Activated B cell treated with CpG ODN at 0.5 μM for 24 hours (primary cell): ENCODE measurements at regions not wholly inside any gene's neighbourhood (a gene's known extent, or its start where the extent isn't known, plus 50 kb on each side); places are given as distances from the start of the nearest gene placed in this dataset.
"Not testable (repeated sequence)": the region's sequence is repeated elsewhere in the genome, so short reads cannot be mapped to it uniquely, and the experiment has no call there.

Experiments
- ATAC-seq: fragments of 200-7000 bp; cut with Tn5 transposase; one replicate; pipeline ENCODE4 v1.10.0; 2021; ENCODE audit warnings: low read depth, mild to moderate bottlenecking, moderate library complexity
- CTCF ChIA-PET: fragments of 350-600 bp; sonication (Branson Sonifier 250); formaldehyde crosslinking; loops from one replicate; lab custom pipeline; 2021; ENCODE audit warnings: antibody characterized with exemption; lab: Charles Lee
- POLR2A ChIA-PET: fragments of 350-600 bp; sonication (Branson Sonifier 250); formaldehyde crosslinking; loops from one replicate; lab custom pipeline; 2021; ENCODE audit warnings: antibody characterized with exemption; lab: Charles Lee
- DNase-seq: peaks from one replicate; pipeline ENCODE4 v3.0.0; 2022
- H3K27ac Mint-ChIP-seq: one replicate; pipeline ENCODE4 v1.8.0; 2020; ENCODE audit warnings: mixed read lengths
- H3K27me3 Mint-ChIP-seq: one replicate; pipeline ENCODE4 v1.8.0; 2021; ENCODE audit warnings: mixed read lengths
- H3K36me3 Mint-ChIP-seq: one replicate; pipeline ENCODE4 v1.8.0; 2021; ENCODE audit warnings: low read depth, mixed read lengths
- H3K4me1 Mint-ChIP-seq: one replicate; pipeline ENCODE4 v1.8.0; 2021; ENCODE audit warnings: mixed read lengths
- H3K4me3 Mint-ChIP-seq: one replicate; pipeline ENCODE4 v1.8.0; 2020; ENCODE audit warnings: mild to moderate bottlenecking, mixed read lengths
- H3K9me3 Mint-ChIP-seq: one replicate; pipeline ENCODE4 v1.8.0; 2020; ENCODE audit warnings: mixed read lengths
- CTCF ChIP-seq: fragments of 200-600 bp; IDR thresholded peaks from one replicate; pipeline ENCODE4 v1.8.0; 2022; ENCODE audit warnings: antibody characterized with exemption, mild to moderate bottlenecking
- intact Hi-C: fragments of 100-400 bp; cut with micrococcal nuclease; formaldehyde crosslinking; loops from one replicate; pipeline ENCODE4 v1.15.1; 2024

- H3K4me1 Mint-ChIP-seq, ATAC-seq, H3K27ac Mint-ChIP-seq, H3K36me3 Mint-ChIP-seq, H3K9me3 Mint-ChIP-seq, intact Hi-C loops, H3K4me3 Mint-ChIP-seq, DNase-seq, POLR2A ChIA-PET: not testable (repeated sequence)
- H3K27me3 Mint-ChIP-seq, result peaks cover 24% of the 10 kb centered on the region
- CTCF ChIA-PET, result interaction anchor here (1.3 kb wide), 1 partner anchor 27 kb away, joined by 6 read pairs; no protein-coding TSS in a partner anchor
Measured at GRCh38 chr4:74505355-74505978, 60.5 kb downstream of the AREG start.

- CTCF ChIA-PET, H3K4me3 Mint-ChIP-seq, H3K36me3 Mint-ChIP-seq, H3K9me3 Mint-ChIP-seq, POLR2A ChIA-PET, DNase-seq, intact Hi-C loops, H3K4me1 Mint-ChIP-seq, H3K27ac Mint-ChIP-seq, ATAC-seq: not testable (repeated sequence)
- peaks cover 11% of the 10 kb centered on the region for H3K27me3 Mint-ChIP-seq
Measured at GRCh38 chr4:74509363-74509762, 64.4 kb downstream of the AREG start.

- no peaks in the 10 kb centered on the region for H3K9me3 Mint-ChIP-seq
- H3K4me3 Mint-ChIP-seq, result no peak overlapping the region
- no peaks in the 10 kb centered on the region for H3K36me3 Mint-ChIP-seq
- DNase-seq (no peak), ATAC-seq (no peak)
- POLR2A ChIA-PET, result no interaction called here
- CTCF ChIA-PET, result no interaction called here
- intact Hi-C loops, result no loop called here
- no peaks in the 10 kb centered on the region for H3K4me1 Mint-ChIP-seq
- peaks cover 7% of the 10 kb centered on the region for H3K27me3 Mint-ChIP-seq
- no peak for TF ChIP-seq CTCF
- H3K27ac Mint-ChIP-seq, result no peak overlapping the region
Measured at GRCh38 chr4:74516303-74516702, 71.4 kb downstream of the AREG start.

- POLR2A ChIA-PET, result no interaction called here
- H3K4me1 Mint-ChIP-seq, result no peaks in the 10 kb centered on the region
- ATAC-seq, result no peak
- CTCF ChIA-PET, result no interaction called here
- H3K27me3 Mint-ChIP-seq, result peaks cover 7% of the 10 kb centered on the region
- intact Hi-C loops, result no loop called here
- H3K36me3 Mint-ChIP-seq, result no peaks in the 10 kb centered on the region
- DNase-seq, result no peak
- H3K9me3 Mint-ChIP-seq, result no peaks in the 10 kb centered on the region
- no peak overlapping the region for H3K27ac Mint-ChIP-seq
- H3K4me3 Mint-ChIP-seq, result no peak overlapping the region
- no peak for TF ChIP-seq CTCF
Measured at GRCh38 chr4:74517996-74518395, 73.1 kb downstream of the AREG start.

GRCh38 chr4:74522251-74522991 lies 77.5 kb downstream of the AREG start:
- Mint-ChIP-seq H3K27ac (no peak overlapping the region), H3K4me1 (no peaks in the 10 kb centered on the region), H3K27me3 (peaks cover 7% of the 10 kb centered on the region), H3K4me3 (no peak overlapping the region), H3K36me3 (no peaks in the 10 kb centered on the region), H3K9me3 (no peaks in the 10 kb centered on the region)
- no peak for TF ChIP-seq CTCF
- ATAC-seq (no peak), DNase-seq (no peak)
- ChIA-PET CTCF (interaction anchor here (0.7 to 1.8 kb wide), 3 partner anchors 9 to 74 kb away, joined by 3 to 5 read pairs (median 3); no protein-coding TSS in a partner anchor), POLR2A (no interaction called here)
- intact Hi-C loops, result no loop called here

GRCh38 chr4:74523096-74523495 lies 78.2 kb downstream of the AREG start:
- intact Hi-C loops, result no loop called here
- POLR2A ChIA-PET, result no interaction called here
- Mint-ChIP-seq H3K27me3 (peaks cover 4% of the 10 kb centered on the region), H3K36me3 (no peaks in the 10 kb centered on the region), H3K9me3 (no peaks in the 10 kb centered on the region), H3K27ac (no peak overlapping the region), H3K4me1 (no peaks in the 10 kb centered on the region), H3K4me3 (no peak overlapping the region)
- DNase-seq (no peak), ATAC-seq (no peak)
- TF ChIP-seq CTCF, result no peak
- CTCF ChIA-PET, result interaction anchor here (1.3 to 1.8 kb wide), 2 partner anchors 9 to 12 kb away, joined by 3 to 5 read pairs; no protein-coding TSS in a partner anchor
